HCT116 (cell line): ENCODE measurements at regions not wholly inside any gene's neighbourhood (a gene's known extent, or its start where the extent isn't known, plus 50 kb on each side); places are given as distances from the start of the nearest gene placed in this dataset.

Experiments
- ATF3 ChIP-seq: IDR thresholded peaks from 2 replicates; pipeline ENCODE4 v1.6.1; 2012
- CBX3 ChIP-seq: IDR thresholded peaks from 2 replicates; pipeline ENCODE4 v1.6.1; 2012; ENCODE audit warnings: low read depth
- CEBPB ChIP-seq: IDR thresholded peaks from 2 replicates; pipeline ENCODE4 v1.6.1; 2012; ENCODE audit warnings: low read depth
- POLR2AphosphoS5 ChIP-seq: IDR thresholded peaks from 2 replicates; pipeline ENCODE4 v1.6.1; 2011; ENCODE audit warnings: mild to moderate bottlenecking, low read depth, low read length, moderate library complexity
- TF ChIP-seq, protein P1 (sequence below): IDR thresholded peaks from 2 replicates; pipeline ENCODE4 v1.6.1; 2012; ENCODE audit warnings: low read depth

DNA sequence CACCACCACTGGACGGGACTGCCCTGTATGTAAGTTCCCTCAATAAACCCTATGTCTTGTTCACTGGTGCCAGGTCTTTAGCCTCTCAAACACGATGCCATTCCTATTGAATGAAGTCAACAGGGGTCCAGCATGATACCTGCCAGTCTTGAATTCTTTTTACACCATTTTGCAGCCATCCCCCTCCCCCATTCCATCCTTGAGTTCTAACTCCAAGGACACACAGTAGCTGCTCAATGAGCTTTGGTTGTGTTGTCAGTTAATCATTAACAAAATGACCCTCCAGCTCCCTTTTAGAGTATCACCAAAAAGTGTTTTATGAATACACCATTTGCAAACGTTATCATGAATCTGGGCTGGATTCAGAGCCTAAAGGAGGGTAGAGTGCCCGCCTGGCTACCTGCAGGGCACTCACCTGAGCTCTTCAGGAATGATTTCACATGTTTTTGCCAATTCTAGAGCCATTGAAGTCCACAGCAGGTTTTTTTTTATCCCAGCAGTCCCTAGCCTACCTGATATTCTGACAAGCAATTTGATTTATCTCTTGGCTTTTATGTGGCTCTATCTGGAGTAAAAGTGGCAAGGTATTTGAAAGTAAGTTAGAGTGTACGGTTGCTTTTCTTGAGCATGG is 271.8 kb downstream of the SMARCA2 start:
- TF ChIP-seq CBX3 (no peak), CEBPB (no peak), ATF3 (no peak), POLR2AphosphoS5 (no peak)
- TF ChIP-seq, protein P1, sequence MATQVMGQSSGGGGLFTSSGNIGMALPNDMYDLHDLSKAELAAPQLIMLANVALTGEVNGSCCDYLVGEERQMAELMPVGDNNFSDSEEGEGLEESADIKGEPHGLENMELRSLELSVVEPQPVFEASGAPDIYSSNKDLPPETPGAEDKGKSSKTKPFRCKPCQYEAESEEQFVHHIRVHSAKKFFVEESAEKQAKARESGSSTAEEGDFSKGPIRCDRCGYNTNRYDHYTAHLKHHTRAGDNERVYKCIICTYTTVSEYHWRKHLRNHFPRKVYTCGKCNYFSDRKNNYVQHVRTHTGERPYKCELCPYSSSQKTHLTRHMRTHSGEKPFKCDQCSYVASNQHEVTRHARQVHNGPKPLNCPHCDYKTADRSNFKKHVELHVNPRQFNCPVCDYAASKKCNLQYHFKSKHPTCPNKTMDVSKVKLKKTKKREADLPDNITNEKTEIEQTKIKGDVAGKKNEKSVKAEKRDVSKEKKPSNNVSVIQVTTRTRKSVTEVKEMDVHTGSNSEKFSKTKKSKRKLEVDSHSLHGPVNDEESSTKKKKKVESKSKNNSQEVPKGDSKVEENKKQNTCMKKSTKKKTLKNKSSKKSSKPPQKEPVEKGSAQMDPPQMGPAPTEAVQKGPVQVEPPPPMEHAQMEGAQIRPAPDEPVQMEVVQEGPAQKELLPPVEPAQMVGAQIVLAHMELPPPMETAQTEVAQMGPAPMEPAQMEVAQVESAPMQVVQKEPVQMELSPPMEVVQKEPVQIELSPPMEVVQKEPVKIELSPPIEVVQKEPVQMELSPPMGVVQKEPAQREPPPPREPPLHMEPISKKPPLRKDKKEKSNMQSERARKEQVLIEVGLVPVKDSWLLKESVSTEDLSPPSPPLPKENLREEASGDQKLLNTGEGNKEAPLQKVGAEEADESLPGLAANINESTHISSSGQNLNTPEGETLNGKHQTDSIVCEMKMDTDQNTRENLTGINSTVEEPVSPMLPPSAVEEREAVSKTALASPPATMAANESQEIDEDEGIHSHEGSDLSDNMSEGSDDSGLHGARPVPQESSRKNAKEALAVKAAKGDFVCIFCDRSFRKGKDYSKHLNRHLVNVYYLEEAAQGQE, result no peak
